ACC112 (cell line): ENCODE measurements at regions not wholly inside any gene's neighbourhood (a gene's known extent, or its start where the extent isn't known, plus 50 kb on each side); places are given as distances from the start of the nearest gene placed in this dataset.

Source experiments
- H2AFZ ChIP-seq: fragments of 200-600 bp; sonication (generic); one replicate; pipeline ENCODE4 v1.6.0; 2017; ENCODE audit warnings: antibody characterized with exemption, low read length; ENCODE audit not compliant: unreplicated experiment
- H3K27ac ChIP-seq: fragments of 200-600 bp; sonication (generic); 2 replicates; pipeline ENCODE4 v1.5.1; 2014; ENCODE audit warnings: low read depth, mild to moderate bottlenecking, antibody characterized with exemption, low read length, moderate library complexity
- H3K27me3 ChIP-seq: fragments of 200-600 bp; sonication (generic); 2 replicates; pipeline ENCODE4 v1.6.1; 2014; ENCODE audit warnings: mild to moderate bottlenecking, antibody characterized with exemption, low read length, moderate library complexity, mixed read lengths; ENCODE audit not compliant: insufficient read depth
- H3K36me3 ChIP-seq: fragments of 200-600 bp; sonication (generic); 2 replicates; pipeline ENCODE4 v1.6.1; 2016; ENCODE audit warnings: mild to moderate bottlenecking, antibody characterized with exemption, low read length, moderate library complexity, mixed read lengths; ENCODE audit not compliant: insufficient read depth
- H3K4me1 ChIP-seq: fragments of 200-600 bp; sonication (generic); one replicate; pipeline ENCODE4 v1.6.1; 2016; ENCODE audit warnings: low read length, mixed read lengths; ENCODE audit not compliant: insufficient read depth, unreplicated experiment, control insufficient read depth
- H3K4me3 ChIP-seq: fragments of 200-600 bp; sonication (generic); 2 replicates; pipeline ENCODE4 v1.5.1; 2014; ENCODE audit warnings: mild to moderate bottlenecking, low read depth, low read length
- H3K79me2 ChIP-seq: fragments of 200-600 bp; sonication (generic); one replicate; pipeline ENCODE4 v1.6.0; 2016; ENCODE audit warnings: low read length; ENCODE audit not compliant: control insufficient read depth, unreplicated experiment, insufficient read depth

DNA sequence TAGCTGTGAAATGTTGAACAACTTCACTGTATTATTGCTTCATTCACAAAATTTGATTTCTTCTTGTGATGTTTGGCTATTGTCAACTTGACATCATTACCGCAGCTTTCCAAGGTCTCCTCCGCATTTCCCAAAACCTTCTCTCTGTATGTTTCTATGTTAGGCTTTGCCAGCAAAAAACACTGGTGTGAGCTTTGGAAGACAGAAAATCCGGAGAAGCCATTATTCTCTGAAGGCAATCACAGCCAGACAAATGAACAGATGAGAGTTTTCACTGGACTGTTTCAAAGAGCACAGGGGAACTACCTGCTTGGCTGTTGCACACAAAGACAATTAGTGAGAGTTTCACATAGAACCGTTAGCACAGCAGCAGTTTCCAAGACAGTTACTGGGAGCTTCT is 609.6 kb downstream of the BRINP3 start:
- Histone ChIP-seq H3K36me3 (no peaks in the 10 kb centered on the region), H3K4me3 (no peak overlapping the region), H3K27ac (no peak overlapping the region), H3K27me3 (no peaks in the 10 kb centered on the region), H2AFZ (no peak overlapping the region), H3K79me2 (no peaks in the 10 kb centered on the region), H3K4me1 (no peaks in the 10 kb centered on the region)

GRCh38 chr1:189874715-189875435 is 602.8 kb downstream of the BRINP3 start:
- H3K27ac ChIP-seq = no peak overlapping the region
- H3K4me1 ChIP-seq = no peaks in the 10 kb centered on the region
- no peaks in the 10 kb centered on the region for H3K27me3 ChIP-seq
- no peaks in the 10 kb centered on the region for H3K79me2 ChIP-seq
- no peaks in the 10 kb centered on the region for H3K36me3 ChIP-seq
- H3K4me3 ChIP-seq = no peak overlapping the region
- H2AFZ ChIP-seq = no peak overlapping the region

DNA sequence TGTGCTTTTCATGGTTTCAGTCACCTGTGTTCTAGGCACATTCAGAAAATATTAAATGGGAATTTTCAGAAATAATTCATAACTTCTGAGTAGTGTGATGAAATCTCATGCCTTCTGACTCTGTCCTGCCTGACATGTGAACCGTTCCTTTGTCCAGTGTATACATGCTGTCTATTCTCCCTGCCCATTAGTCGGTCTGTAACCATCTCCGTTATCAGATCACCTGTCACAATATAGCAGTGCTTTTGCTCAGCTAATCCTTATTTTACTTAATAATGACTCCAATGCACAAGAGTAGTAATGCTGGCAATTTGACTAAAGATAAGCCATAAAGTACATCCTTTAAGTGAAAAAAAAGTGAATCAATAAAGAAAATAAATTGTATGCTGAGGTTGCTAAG is 597.5 kb downstream of the BRINP3 start:
- no peaks in the 10 kb centered on the region for H3K36me3 ChIP-seq
- H2AFZ ChIP-seq = no peak overlapping the region
- H3K27me3 ChIP-seq = no peaks in the 10 kb centered on the region
- no peak overlapping the region for H3K4me3 ChIP-seq
- no peaks in the 10 kb centered on the region for H3K79me2 ChIP-seq
- H3K27ac ChIP-seq = no peak overlapping the region
- H3K4me1 ChIP-seq = no peaks in the 10 kb centered on the region

DNA sequence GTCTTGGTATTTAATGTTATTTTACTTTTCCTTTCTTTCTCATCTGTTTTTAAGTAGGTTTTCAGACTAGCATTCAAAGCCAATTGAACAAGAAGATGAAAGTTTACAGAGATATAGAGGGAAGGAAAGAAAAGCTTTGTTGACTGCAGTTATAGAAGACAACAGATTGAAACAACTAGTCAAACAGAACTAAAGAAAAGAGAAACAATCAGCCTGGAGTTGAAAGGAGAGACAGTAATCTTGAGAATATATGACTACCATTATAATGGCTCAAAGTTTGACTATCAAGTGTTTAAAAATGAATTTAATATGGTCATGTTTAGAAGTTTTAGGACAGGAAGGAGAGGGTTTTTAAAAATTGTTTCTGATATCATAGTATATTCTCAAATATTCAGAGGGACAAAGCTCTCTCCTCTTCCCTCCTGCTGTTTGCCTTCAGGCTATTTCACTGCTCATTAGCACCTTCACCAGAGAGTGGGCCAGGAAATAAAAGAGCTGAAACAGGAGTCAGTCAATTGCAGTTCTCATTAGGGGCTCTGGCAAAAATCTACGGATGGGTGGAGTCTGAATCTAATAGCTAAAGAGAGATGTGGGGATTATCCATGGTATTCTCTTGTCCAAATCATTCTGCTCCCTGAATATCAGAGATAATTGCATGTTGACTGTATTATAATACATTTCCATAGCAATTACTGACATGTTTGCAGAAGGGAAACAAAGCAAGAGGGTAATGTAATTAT is 577.8 kb downstream of the BRINP3 start:
- Histone ChIP-seq H3K27ac (no peak overlapping the region), H3K4me1 (no peaks in the 10 kb centered on the region), H3K27me3 (no peaks in the 10 kb centered on the region), H3K4me3 (no peak overlapping the region), H3K79me2 (no peaks in the 10 kb centered on the region), H3K36me3 (no peaks in the 10 kb centered on the region), H2AFZ (no peak overlapping the region)

DNA sequence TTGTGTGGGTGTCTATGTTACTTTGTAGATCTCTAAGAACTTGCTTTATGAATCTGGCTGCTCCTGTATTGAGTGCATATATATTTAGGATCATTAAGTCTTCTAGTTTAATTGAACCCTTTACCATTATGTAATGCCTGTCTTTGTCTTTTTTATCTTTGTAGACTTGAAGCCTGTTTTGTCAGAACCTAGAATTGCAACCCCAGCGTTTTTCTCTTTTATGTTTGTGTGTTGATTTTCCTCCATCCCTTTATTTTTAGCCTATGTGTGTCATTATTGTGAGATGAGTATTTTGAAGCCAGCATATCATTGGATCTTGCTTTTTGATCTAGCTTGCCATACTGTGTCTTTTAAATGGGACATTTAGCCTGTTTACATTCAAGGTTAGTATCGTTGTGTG is 573.2 kb downstream of the BRINP3 start:
- H3K79me2 ChIP-seq = no peaks in the 10 kb centered on the region
- no peaks in the 10 kb centered on the region for H3K4me1 ChIP-seq
- no peak overlapping the region for H2AFZ ChIP-seq
- H3K27me3 ChIP-seq = no peaks in the 10 kb centered on the region
- H3K27ac ChIP-seq = no peak overlapping the region
- no peak overlapping the region for H3K4me3 ChIP-seq
- H3K36me3 ChIP-seq = no peaks in the 10 kb centered on the region

DNA sequence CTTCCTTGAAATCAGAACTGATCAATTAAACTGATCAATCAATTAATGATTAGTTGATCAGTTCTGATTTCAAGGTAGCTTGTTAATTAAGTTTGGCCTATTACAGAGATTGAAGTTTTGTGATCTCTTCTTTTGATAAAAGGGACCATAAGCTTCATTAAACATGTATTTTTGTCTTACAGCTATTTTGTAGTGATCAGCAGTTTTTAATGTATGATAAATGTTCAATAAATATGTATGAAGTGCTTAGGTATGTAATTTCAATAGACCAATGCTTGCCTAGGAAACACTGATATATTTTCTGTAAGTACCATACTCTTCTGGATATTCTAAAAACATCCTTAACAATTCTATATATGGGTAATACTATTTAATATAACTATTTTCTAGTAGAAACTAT is 569.6 kb downstream of the BRINP3 start:
- no peaks in the 10 kb centered on the region for H3K27me3 ChIP-seq
- no peaks in the 10 kb centered on the region for H3K36me3 ChIP-seq
- H3K27ac ChIP-seq = no peak overlapping the region
- H3K4me3 ChIP-seq = no peak overlapping the region
- H3K79me2 ChIP-seq = no peaks in the 10 kb centered on the region
- H2AFZ ChIP-seq = no peak overlapping the region
- no peaks in the 10 kb centered on the region for H3K4me1 ChIP-seq

GRCh38 chr1:189921613-189922012 is 556.1 kb downstream of the BRINP3 start:
- Histone ChIP-seq H3K27ac (no peak overlapping the region), H2AFZ (no peak overlapping the region), H3K4me3 (no peak overlapping the region), H3K36me3 (no peaks in the 10 kb centered on the region), H3K27me3 (no peaks in the 10 kb centered on the region), H3K4me1 (no peaks in the 10 kb centered on the region), H3K79me2 (no peaks in the 10 kb centered on the region)

DNA sequence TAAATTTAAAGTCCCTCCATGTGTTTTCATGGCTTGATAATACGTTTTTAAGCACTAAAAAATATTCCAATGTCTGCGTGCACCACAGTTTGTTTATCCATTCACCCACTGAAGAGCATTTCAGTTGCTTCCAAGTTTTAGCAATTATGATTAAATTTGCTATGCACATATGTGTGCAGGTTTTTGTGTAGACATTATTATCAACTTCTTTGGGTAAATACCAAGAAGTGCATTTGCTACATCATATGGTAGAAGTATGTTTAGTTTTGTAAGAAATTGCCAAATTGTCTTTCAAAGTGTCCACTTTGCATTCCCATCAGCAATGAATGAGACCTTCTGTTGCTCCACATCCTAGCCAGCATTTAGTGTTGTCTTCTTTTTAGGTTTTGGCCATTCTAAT is 550.0 kb downstream of the BRINP3 start:
- H3K27ac ChIP-seq = no peak overlapping the region
- no peaks in the 10 kb centered on the region for H3K27me3 ChIP-seq
- no peaks in the 10 kb centered on the region for H3K4me1 ChIP-seq
- no peaks in the 10 kb centered on the region for H3K79me2 ChIP-seq
- no peak overlapping the region for H2AFZ ChIP-seq
- H3K4me3 ChIP-seq = no peak overlapping the region
- no peaks in the 10 kb centered on the region for H3K36me3 ChIP-seq

DNA sequence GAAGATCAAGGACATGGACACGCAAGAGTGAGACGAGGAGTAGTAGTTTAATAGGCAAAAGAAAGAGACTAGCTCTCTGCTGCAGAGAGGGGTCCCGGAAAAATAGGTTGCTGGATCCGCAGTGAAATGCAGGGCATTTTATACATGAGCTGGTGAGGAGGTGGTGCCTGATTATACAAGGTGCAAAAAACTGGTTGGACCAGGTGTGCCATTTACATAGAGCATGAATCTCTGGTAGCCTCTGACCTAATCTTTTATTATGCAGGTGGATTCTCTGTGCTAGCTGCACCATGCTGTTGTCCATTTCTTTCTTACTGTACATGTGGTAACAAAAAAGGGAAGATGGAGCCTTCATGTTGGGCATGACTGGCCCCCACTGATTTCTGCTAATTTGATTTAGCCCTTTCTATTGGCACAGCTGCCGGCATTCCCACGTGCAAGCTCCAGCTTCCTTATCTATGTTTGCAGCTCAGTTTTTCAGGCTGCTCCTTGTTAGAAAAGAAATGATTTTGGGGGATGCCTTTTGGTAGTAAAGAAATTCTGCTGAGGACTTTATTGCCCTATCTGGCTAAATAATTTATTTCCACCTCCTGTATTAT is 548.1 kb downstream of the BRINP3 start:
- no peaks in the 10 kb centered on the region for H3K36me3 ChIP-seq
- H3K79me2 ChIP-seq = no peaks in the 10 kb centered on the region
- H2AFZ ChIP-seq = no peak overlapping the region
- H3K4me1 ChIP-seq = no peaks in the 10 kb centered on the region
- H3K27ac ChIP-seq = no peak overlapping the region
- no peak overlapping the region for H3K4me3 ChIP-seq
- H3K27me3 ChIP-seq = no peaks in the 10 kb centered on the region

GRCh38 chr1:189936861-189937260 is 540.8 kb downstream of the BRINP3 start:
- Histone ChIP-seq H3K36me3 (no peaks in the 10 kb centered on the region), H3K79me2 (no peaks in the 10 kb centered on the region), H3K27ac (no peak overlapping the region), H3K4me3 (no peak overlapping the region), H3K4me1 (no peaks in the 10 kb centered on the region), H3K27me3 (no peaks in the 10 kb centered on the region), H2AFZ (no peak overlapping the region)

GRCh38 chr1:189939967-189940366 is 537.7 kb downstream of the BRINP3 start:
- H3K27me3 ChIP-seq = no peaks in the 10 kb centered on the region
- H3K4me1 ChIP-seq = no peaks in the 10 kb centered on the region
- H3K27ac ChIP-seq = no peak overlapping the region
- H3K36me3 ChIP-seq = no peaks in the 10 kb centered on the region
- H3K79me2 ChIP-seq = no peaks in the 10 kb centered on the region
- no peak overlapping the region for H3K4me3 ChIP-seq
- no peak overlapping the region for H2AFZ ChIP-seq
